ENCODE measurements at regions not wholly inside any gene's neighbourhood (a gene's known extent, or its start where the extent isn't known, plus 50 kb on each side); places are given as distances from the start of the nearest gene placed in this dataset.

DNA sequence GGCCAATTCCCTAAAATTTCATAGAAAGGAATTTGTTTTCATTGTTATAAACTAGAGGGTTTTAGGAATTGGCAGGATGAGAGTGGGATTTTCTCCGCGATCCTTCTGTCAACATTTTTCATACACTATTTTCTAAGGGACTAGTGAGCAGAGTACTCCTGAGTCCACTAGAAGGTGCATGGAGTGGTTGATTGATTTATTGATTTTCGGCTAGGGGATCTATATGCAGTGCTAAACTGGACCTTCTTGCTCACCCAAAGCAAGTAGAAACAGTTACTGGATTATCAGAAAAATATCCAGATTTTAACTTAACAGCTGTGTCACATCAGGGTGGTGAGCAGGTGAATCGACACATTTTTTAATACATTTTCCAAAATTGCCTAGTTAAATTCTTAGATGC, 159.9 kb upstream of the DTNA start:
- Histone ChIP-seq H3K4me2 (peak overlapping the region; percentile 48), H4K20me1 (replicated peaks; ENCODE audit: insufficient read depth) (no peaks in the 10 kb centered on the region), H2AFZ (no peak overlapping the region), H3K36me3 (ENCODE audit: insufficient read depth) (no peaks in the 10 kb centered on the region), H3K27me3 (ENCODE audit: insufficient read depth) (no peaks in the 10 kb centered on the region), H3K4me3 (no peak overlapping the region), H3F3A (replicated peaks; ENCODE audit: low read depth) (no peaks in the 10 kb centered on the region), H3K9me2 (ENCODE audit: insufficient read depth) (no peaks in the 10 kb centered on the region), H3K4me1 (ENCODE audit: insufficient read depth) (peaks cover 51% of the 10 kb centered on the region), H3K79me2 (replicated peaks; ENCODE audit: insufficient read depth) (peaks cover 12% of the 10 kb centered on the region), H3K27ac (ENCODE audit: low read depth) (peak overlapping the region; percentile 91)
- H3K9me3 Mint-ChIP-seq, result no peaks in the 10 kb centered on the region; the same call in 2 of the 3 replicates
- ATAC-seq, result no peak
- H3K36me3 Mint-ChIP-seq (ENCODE audit: low read depth), result peaks cover 3% of the 10 kb centered on the region; the same call in 2 of the 3 replicates
- peak overlapping the region; percentile 13; the same call in 1 of the 3 replicates for H3K4me3 Mint-ChIP-seq
- H3K27me3 Mint-ChIP-seq (ENCODE audit: insufficient read depth, low read depth, poor library complexity), result peaks cover 5% of the 10 kb centered on the region
- no peak for DNase-seq (ENCODE audit: low spot score)
- peak overlapping the region; percentile 83 for H3K27ac Mint-ChIP-seq
- TF ChIP-seq, protein P1, sequence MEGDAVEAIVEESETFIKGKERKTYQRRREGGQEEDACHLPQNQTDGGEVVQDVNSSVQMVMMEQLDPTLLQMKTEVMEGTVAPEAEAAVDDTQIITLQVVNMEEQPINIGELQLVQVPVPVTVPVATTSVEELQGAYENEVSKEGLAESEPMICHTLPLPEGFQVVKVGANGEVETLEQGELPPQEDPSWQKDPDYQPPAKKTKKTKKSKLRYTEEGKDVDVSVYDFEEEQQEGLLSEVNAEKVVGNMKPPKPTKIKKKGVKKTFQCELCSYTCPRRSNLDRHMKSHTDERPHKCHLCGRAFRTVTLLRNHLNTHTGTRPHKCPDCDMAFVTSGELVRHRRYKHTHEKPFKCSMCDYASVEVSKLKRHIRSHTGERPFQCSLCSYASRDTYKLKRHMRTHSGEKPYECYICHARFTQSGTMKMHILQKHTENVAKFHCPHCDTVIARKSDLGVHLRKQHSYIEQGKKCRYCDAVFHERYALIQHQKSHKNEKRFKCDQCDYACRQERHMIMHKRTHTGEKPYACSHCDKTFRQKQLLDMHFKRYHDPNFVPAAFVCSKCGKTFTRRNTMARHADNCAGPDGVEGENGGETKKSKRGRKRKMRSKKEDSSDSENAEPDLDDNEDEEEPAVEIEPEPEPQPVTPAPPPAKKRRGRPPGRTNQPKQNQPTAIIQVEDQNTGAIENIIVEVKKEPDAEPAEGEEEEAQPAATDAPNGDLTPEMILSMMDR (conservative IDR thresholded peaks at IDR 0.05; ENCODE audit: low read depth in 2 of 2), result no peak
- TF ChIP-seq STAT1 (IDR thresholded peaks at IDR 0.05; ENCODE audit: unreplicated experiment) (no peak), EZH2phosphoT487 (IDR thresholded peaks at IDR 0.05; ENCODE audit: unreplicated experiment) (no peak), NANOG (IDR thresholded peaks at IDR 0.05; ENCODE audit: borderline replicate concordance) (no peak), JUNB (IDR thresholded peaks at IDR 0.05; ENCODE audit: unreplicated experiment) (no peak), EZH2 (IDR thresholded peaks at IDR 0.05; ENCODE audit: low read depth, unreplicated experiment) (no peak)
- TF ChIP-seq, protein P2, sequence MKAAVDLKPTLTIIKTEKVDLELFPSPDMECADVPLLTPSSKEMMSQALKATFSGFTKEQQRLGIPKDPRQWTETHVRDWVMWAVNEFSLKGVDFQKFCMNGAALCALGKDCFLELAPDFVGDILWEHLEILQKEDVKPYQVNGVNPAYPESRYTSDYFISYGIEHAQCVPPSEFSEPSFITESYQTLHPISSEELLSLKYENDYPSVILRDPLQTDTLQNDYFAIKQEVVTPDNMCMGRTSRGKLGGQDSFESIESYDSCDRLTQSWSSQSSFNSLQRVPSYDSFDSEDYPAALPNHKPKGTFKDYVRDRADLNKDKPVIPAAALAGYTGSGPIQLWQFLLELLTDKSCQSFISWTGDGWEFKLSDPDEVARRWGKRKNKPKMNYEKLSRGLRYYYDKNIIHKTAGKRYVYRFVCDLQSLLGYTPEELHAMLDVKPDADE (IDR thresholded peaks at IDR 0.05), result no peak
- peaks cover 59% of the 10 kb centered on the region for H3K4me1 Mint-ChIP-seq

GRCh38 chr18:34550902-34551301, 159.2 kb upstream of the DTNA start:
- H3K36me3 ChIP-seq (ENCODE audit: insufficient read depth), result no peaks in the 10 kb centered on the region
- peaks cover 12% of the 10 kb centered on the region for H3K79me2 ChIP-seq (replicated peaks; ENCODE audit: insufficient read depth)
- DNase-seq (ENCODE audit: low spot score) (no peak), ATAC-seq (no peak)
- Mint-ChIP-seq H3K4me1 (peaks cover 56% of the 10 kb centered on the region), H3K27me3 (ENCODE audit: insufficient read depth, low read depth, poor library complexity) (peaks cover 5% of the 10 kb centered on the region), H3K36me3 (ENCODE audit: low read depth) (peaks cover 8% of the 10 kb centered on the region; the same call in 2 of the 3 replicates), H3K27ac (peak overlapping the region; percentile 88), H3K9me3 (peaks cover 4% of the 10 kb centered on the region; the same call in 1 of the 3 replicates), H3K4me3 (no peak overlapping the region)
- TF ChIP-seq JUNB (IDR thresholded peaks at IDR 0.05; ENCODE audit: unreplicated experiment), result no peak
- TF ChIP-seq ZNF331 (CRISPR knock-in tag; IDR thresholded peaks at IDR 0.05; ENCODE audit: low read depth), result no peak
- no peak for TF ChIP-seq EZH2 (IDR thresholded peaks at IDR 0.05; ENCODE audit: low read depth, unreplicated experiment)
- no peak for TF ChIP-seq NANOG (IDR thresholded peaks at IDR 0.05; ENCODE audit: borderline replicate concordance)
- no peak for TF ChIP-seq POLR2AphosphoS5 (IDR thresholded peaks at IDR 0.05; ENCODE audit: low read depth)
- no peak for TF ChIP-seq ZNF114 (CRISPR knock-in tag; IDR thresholded peaks at IDR 0.05)
- TF ChIP-seq, protein P3, sequence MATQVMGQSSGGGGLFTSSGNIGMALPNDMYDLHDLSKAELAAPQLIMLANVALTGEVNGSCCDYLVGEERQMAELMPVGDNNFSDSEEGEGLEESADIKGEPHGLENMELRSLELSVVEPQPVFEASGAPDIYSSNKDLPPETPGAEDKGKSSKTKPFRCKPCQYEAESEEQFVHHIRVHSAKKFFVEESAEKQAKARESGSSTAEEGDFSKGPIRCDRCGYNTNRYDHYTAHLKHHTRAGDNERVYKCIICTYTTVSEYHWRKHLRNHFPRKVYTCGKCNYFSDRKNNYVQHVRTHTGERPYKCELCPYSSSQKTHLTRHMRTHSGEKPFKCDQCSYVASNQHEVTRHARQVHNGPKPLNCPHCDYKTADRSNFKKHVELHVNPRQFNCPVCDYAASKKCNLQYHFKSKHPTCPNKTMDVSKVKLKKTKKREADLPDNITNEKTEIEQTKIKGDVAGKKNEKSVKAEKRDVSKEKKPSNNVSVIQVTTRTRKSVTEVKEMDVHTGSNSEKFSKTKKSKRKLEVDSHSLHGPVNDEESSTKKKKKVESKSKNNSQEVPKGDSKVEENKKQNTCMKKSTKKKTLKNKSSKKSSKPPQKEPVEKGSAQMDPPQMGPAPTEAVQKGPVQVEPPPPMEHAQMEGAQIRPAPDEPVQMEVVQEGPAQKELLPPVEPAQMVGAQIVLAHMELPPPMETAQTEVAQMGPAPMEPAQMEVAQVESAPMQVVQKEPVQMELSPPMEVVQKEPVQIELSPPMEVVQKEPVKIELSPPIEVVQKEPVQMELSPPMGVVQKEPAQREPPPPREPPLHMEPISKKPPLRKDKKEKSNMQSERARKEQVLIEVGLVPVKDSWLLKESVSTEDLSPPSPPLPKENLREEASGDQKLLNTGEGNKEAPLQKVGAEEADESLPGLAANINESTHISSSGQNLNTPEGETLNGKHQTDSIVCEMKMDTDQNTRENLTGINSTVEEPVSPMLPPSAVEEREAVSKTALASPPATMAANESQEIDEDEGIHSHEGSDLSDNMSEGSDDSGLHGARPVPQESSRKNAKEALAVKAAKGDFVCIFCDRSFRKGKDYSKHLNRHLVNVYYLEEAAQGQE (IDR thresholded peaks at IDR 0.05; ENCODE audit: unreplicated experiment), result no peak
- TF ChIP-seq, protein P1 (conservative IDR thresholded peaks at IDR 0.05; ENCODE audit: low read depth in 2 of 2), result no peak
- TF ChIP-seq STAT1 (IDR thresholded peaks at IDR 0.05; ENCODE audit: unreplicated experiment), result no peak
- no peak for TF ChIP-seq CREB1 (CRISPR knock-in tag; IDR thresholded peaks at IDR 0.05; ENCODE audit: low read depth)
- H3K27me3 ChIP-seq (ENCODE audit: insufficient read depth), result no peaks in the 10 kb centered on the region
- H3K9me2 ChIP-seq (ENCODE audit: insufficient read depth), result no peaks in the 10 kb centered on the region
- no peak overlapping the region for H3K4me3 ChIP-seq
- H3F3A ChIP-seq (replicated peaks; ENCODE audit: low read depth), result no peaks in the 10 kb centered on the region
- peaks cover 48% of the 10 kb centered on the region for H3K4me1 ChIP-seq (ENCODE audit: insufficient read depth)
- H4K20me1 ChIP-seq (replicated peaks; ENCODE audit: insufficient read depth), result no peaks in the 10 kb centered on the region
- 0 out of 2 replicates have a peak overlapping the region, but pooled peaks have one; percentile 31 for H3K4me2 ChIP-seq
- H2AFZ ChIP-seq, result no peak overlapping the region
- H3K27ac ChIP-seq (ENCODE audit: low read depth), result no peak overlapping the region

Data from GM23338 (cell line).